Gastroesophageal sphincter (tissue), 3 donors: ENCODE measurements at regions not wholly inside any gene's neighbourhood (a gene's known extent, or its start where the extent isn't known, plus 50 kb on each side); places are given as distances from the start of the nearest gene placed in this dataset.

Source experiments
- EP300 ChIP-seq: sonication (generic); formaldehyde crosslinking; IDR thresholded peaks from one replicate; pipeline ENCODE4 v1.6.1; 2017; ENCODE audit warnings: antibody characterized with exemption, mild to moderate bottlenecking
- POLR2A ChIP-seq, 2 donors: fragments of 450-650 bp; IDR thresholded peaks; one replicate each; pipeline ENCODE4 v1.6.1; 2017; ENCODE audit warnings: antibody characterized with exemption in 2 of 2, mild to moderate bottlenecking in 2 of 2, moderate library complexity in 1 of 2
- POLR2AphosphoS5 ChIP-seq: sonication (generic); formaldehyde crosslinking; IDR thresholded peaks from one replicate; pipeline ENCODE4 v1.6.1; 2017; ENCODE audit warnings: antibody characterized with exemption
- TF ChIP-seq, protein P1 (sequence below), 4 experiments: fragments of 200-600 bp in 2 of 4; fragments of 450-650 bp in 2 of 4; sonication (generic) in 1 of 4; IDR thresholded peaks; one replicate each; pipeline ENCODE4 v1.5.1; 2017 to 2019; ENCODE audit warnings: antibody characterized with exemption in 4 of 4, mild to moderate bottlenecking in 2 of 4, moderate library complexity in 2 of 4

DNA sequence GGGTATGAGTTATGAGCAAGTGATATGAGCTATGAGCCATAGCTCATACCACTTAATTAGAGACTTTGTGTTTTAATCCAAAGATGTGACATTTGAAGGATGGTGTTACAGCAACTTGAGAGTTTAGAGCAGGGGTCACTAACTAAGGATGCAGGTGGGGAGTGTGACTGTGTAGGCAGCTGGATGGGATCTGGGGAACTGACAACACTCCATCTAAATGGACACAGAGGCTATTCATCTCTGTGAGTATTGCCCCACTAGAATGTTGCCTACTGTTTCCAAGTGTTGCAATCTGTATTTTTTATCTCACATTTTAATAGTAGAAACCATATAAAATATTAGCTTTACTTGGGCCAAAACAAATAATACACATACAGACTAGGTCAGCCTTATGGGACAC lies 488.1 kb upstream of the DAB2 start:
- TF ChIP-seq, protein P1, sequence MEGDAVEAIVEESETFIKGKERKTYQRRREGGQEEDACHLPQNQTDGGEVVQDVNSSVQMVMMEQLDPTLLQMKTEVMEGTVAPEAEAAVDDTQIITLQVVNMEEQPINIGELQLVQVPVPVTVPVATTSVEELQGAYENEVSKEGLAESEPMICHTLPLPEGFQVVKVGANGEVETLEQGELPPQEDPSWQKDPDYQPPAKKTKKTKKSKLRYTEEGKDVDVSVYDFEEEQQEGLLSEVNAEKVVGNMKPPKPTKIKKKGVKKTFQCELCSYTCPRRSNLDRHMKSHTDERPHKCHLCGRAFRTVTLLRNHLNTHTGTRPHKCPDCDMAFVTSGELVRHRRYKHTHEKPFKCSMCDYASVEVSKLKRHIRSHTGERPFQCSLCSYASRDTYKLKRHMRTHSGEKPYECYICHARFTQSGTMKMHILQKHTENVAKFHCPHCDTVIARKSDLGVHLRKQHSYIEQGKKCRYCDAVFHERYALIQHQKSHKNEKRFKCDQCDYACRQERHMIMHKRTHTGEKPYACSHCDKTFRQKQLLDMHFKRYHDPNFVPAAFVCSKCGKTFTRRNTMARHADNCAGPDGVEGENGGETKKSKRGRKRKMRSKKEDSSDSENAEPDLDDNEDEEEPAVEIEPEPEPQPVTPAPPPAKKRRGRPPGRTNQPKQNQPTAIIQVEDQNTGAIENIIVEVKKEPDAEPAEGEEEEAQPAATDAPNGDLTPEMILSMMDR (IDR thresholded peaks at IDR 0.05), result no peak
- TF ChIP-seq POLR2AphosphoS5, result no peak
- TF ChIP-seq POLR2A (IDR thresholded peaks at IDR 0.05), result no peak
- TF ChIP-seq EP300, result no peak
